ENCODE measurements at regions not wholly inside any gene's neighbourhood (a gene's known extent, or its start where the extent isn't known, plus 50 kb on each side); places are given as distances from the start of the nearest gene placed in this dataset.

GRCh38 chrX:40307871-40308270 is 210.1 kb upstream of the BCOR start:
- DNase-seq (ENCODE audit: low read depth), result no peak
- no peak overlapping the region for H3K4me3 ChIP-seq (ENCODE audit: low read length)
- TF ChIP-seq, protein P1, sequence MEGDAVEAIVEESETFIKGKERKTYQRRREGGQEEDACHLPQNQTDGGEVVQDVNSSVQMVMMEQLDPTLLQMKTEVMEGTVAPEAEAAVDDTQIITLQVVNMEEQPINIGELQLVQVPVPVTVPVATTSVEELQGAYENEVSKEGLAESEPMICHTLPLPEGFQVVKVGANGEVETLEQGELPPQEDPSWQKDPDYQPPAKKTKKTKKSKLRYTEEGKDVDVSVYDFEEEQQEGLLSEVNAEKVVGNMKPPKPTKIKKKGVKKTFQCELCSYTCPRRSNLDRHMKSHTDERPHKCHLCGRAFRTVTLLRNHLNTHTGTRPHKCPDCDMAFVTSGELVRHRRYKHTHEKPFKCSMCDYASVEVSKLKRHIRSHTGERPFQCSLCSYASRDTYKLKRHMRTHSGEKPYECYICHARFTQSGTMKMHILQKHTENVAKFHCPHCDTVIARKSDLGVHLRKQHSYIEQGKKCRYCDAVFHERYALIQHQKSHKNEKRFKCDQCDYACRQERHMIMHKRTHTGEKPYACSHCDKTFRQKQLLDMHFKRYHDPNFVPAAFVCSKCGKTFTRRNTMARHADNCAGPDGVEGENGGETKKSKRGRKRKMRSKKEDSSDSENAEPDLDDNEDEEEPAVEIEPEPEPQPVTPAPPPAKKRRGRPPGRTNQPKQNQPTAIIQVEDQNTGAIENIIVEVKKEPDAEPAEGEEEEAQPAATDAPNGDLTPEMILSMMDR (IDR thresholded peaks at IDR 0.05; ENCODE audit: insufficient read depth, low read depth, low read length, missing control alignments), result no peak

GRCh38 chrX:40304115-40304514 is 206.4 kb upstream of the BCOR start:
- no peak overlapping the region for H3K4me3 ChIP-seq (ENCODE audit: low read length)
- no peak for DNase-seq (ENCODE audit: low read depth)
- TF ChIP-seq, protein P1 (IDR thresholded peaks at IDR 0.05; ENCODE audit: insufficient read depth, low read depth, low read length, missing control alignments), result no peak

DNA sequence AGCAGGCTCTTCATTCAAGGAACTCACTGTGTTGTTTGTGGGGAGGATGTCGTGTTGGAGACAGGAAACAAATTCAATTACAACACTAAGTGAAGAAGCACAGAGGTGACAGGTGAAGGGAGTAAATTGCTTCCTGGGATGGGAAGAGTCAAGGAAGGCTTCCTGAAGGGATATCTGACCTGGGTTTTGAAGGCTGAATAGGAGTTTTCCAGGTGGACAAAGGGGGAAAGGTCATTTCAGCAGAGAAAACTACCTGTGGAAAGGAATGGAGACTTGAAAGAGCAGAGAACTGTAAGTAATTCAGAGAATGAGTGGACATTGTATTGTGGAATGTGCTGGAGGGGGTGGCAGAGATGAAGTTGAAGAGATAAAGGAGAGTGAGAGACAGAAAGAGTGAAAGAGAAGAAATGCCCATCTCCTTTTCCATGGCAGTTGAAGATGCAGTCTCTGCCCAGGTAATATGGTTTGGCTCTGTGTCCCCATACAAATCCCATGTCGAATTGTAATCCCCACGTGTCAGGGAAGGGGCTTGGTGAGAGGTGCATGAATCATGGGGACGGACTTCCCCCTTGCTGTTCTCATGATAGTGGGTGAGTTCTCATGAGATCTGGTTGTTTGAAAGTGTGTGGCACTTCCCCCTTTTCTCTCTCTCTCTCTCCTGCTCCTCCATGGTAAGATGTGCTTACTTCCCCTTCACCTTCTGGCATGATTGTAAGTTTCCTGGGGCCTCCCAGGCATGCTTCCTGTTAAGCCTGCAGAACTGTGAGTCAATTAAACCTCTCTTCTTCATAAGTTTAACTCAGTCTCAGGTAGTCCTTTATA is 205.7 kb upstream of the BCOR start:
- TF ChIP-seq, protein P1 (IDR thresholded peaks at IDR 0.05; ENCODE audit: insufficient read depth, low read depth, low read length, missing control alignments), result no peak
- H3K4me3 ChIP-seq (ENCODE audit: low read length), result no peak overlapping the region
- DNase-seq (ENCODE audit: low read depth), result no peak

- DNase-seq (ENCODE audit: low read depth), result no peak
- TF ChIP-seq, protein P1 (IDR thresholded peaks at IDR 0.05; ENCODE audit: insufficient read depth, low read depth, low read length, missing control alignments), result no peak
- H3K4me3 ChIP-seq (ENCODE audit: low read length), result no peak overlapping the region
Observed at GRCh38 chrX:40300286-40300890, 202.6 kb upstream of the BCOR start.

DNA sequence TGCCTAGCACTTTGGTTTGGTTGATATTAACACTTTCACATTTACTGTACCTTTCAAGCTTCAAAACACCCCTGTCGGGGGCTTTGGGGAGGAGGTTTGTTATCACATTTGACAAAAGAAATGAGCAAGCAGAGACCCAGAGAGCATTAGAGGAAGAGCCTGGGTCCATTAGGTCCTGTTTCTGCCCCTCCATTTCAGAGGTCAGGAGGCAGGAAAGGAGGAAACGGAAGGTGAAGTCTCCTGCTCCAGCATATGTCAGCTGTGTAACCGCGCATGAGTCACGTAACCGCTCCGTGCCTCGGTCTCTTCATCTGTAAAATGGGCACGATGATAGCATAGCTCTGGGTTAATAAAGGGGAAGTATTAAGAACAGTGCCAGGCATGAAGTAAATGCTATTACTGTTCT is 201.9 kb upstream of the BCOR start:
- no peak overlapping the region for H3K4me3 ChIP-seq (ENCODE audit: low read length)
- DNase-seq (ENCODE audit: low read depth), result no peak
- TF ChIP-seq, protein P1 (IDR thresholded peaks at IDR 0.05; ENCODE audit: insufficient read depth, low read depth, low read length, missing control alignments), result no peak

GRCh38 chrX:40298572-40299479 is 201.1 kb upstream of the BCOR start:
- TF ChIP-seq, protein P1 (IDR thresholded peaks at IDR 0.05; ENCODE audit: insufficient read depth, low read depth, low read length, missing control alignments), result no peak
- no peak overlapping the region for H3K4me3 ChIP-seq (ENCODE audit: low read length)
- DNase-seq (ENCODE audit: low read depth), result no peak
